HCT116 (cell line): ENCODE measurements at regions not wholly inside any gene's neighbourhood (a gene's known extent, or its start where the extent isn't known, plus 50 kb on each side); places are given as distances from the start of the nearest gene placed in this dataset.

Experiments used
- ATAC-seq: fragments of 200-7000 bp; cut with Tn5 transposase; 2 replicates; pipeline ENCODE4 v1.9.1; 2020; ENCODE audit warnings: mild to moderate bottlenecking, moderate library complexity
- BruUV-seq: library from RNA; stranded (reverse); fragments of 400-500 nt; replicated peaks from 2 replicates; lab custom pipeline; 2021; lab: Mats Ljungman, UMichigan
- CTCF ChIA-PET: fragments of 300-600 bp; sonication (Branson Sonifier 250); formaldehyde crosslinking; loops from one replicate; lab custom pipeline; 2021; ENCODE audit warnings: antibody characterized with exemption; lab: Charles Lee
- POLR2A ChIA-PET: fragments of 300-600, 350-600 bp; sonication (Branson Sonifier 250); formaldehyde crosslinking; loops from one replicate; lab custom pipeline; 2021; ENCODE audit warnings: antibody characterized with exemption; lab: Charles Lee
- RAD21 ChIA-PET, 2 experiments: fragments of 300-600 bp; sonication (Branson Sonifier 250); formaldehyde crosslinking; loops; one replicate each; lab custom pipeline; 2023; ENCODE audit warnings: low total read pairs in 2 of 2; ENCODE audit not compliant: uncharacterized antibody in 2 of 2, unreplicated experiment in 2 of 2, low non-redundant PET in 1 of 2; lab: Charles Lee
- DNase-seq: peaks from one replicate; pipeline ENCODE4 v3.0.0-alpha.2; 2010; ENCODE audit warnings: low read depth, low spot score
- H2AFZ ChIP-seq: fragments of 200-600 bp; shearing (Covaris generic), sonication (generic); 2 replicates; pipeline ENCODE4 v1.6.1; 2017; ENCODE audit warnings: low read depth, mixed run types, mixed read lengths, antibody characterized with exemption, low read length; ENCODE audit not compliant: poor library complexity, severe bottlenecking
- H3K27ac ChIP-seq: 2 replicates; pipeline ENCODE4 v1.5.1; 2012; ENCODE audit warnings: low read depth, low read length
- H3K27me3 ChIP-seq: fragments of 200-600 bp; sonication (generic); 2 replicates; pipeline ENCODE4 v1.6.1; 2016; ENCODE audit warnings: mixed run types, low read length, mixed read lengths; ENCODE audit not compliant: insufficient read depth
- H3K36me3 ChIP-seq, 2 experiments: fragments of 200-500 bp in 1 of 2; fragments of 200-600 bp in 1 of 2; sonication (Bioruptor generic) in 1 of 2; sonication (generic) in 1 of 2; 2 replicates each; pipeline versions ENCODE4 v1.5.1 to v1.6.1; 2014 to 2016; ENCODE audit warnings: low read length in 2 of 2, inconsistent platforms in 1 of 2, mixed read lengths in 1 of 2, mixed run types in 1 of 2; ENCODE audit not compliant: insufficient read depth in 2 of 2, control insufficient read depth in 1 of 2
- H3K4me1 ChIP-seq, 2 experiments: fragments of 200-600 bp in 1 of 2; sonication (generic) in 1 of 2; 2 replicates each; pipeline versions ENCODE4 v1.5.1 to v1.6.1; 2012 to 2017; ENCODE audit warnings: low read length in 2 of 2, inconsistent platforms in 1 of 2, mild to moderate bottlenecking in 1 of 2, mixed read lengths in 1 of 2, mixed run types in 1 of 2, moderate library complexity in 1 of 2; ENCODE audit not compliant: insufficient read depth in 2 of 2, control insufficient read depth in 1 of 2
- H3K4me2 ChIP-seq: fragments of 200-600 bp; sonication (generic); 2 replicates; pipeline ENCODE4 v1.6.1; 2017; ENCODE audit warnings: mixed run types, low read length, mixed read lengths
- H3K4me3 ChIP-seq, 2 experiments: fragments of 200-600 bp in 1 of 2; sonication (generic) in 1 of 2; replicated peaks in 1 of 2; 2 replicates each; pipeline ENCODE4 v1.5.1; 2011 to 2016; ENCODE audit warnings: low read length in 2 of 2, control low read depth in 1 of 2, low read depth in 1 of 2, mild to moderate bottlenecking in 1 of 2, mixed read lengths in 1 of 2, mixed run types in 1 of 2
- H3K79me2 ChIP-seq: fragments of 200-600 bp; sonication (generic); 2 replicates; pipeline ENCODE4 v1.6.1; 2017; ENCODE audit warnings: mild to moderate bottlenecking, mixed run types, low read length, moderate library complexity, mixed read lengths; ENCODE audit not compliant: insufficient read depth
- H3K9ac ChIP-seq: fragments of 200-600 bp; sonication (generic); 2 replicates; pipeline ENCODE4 v1.6.1; 2016; ENCODE audit warnings: low read length, mixed read lengths
- H3K9me2 ChIP-seq: fragments of 200-600 bp; sonication (generic), shearing (Covaris generic); 2 replicates; pipeline ENCODE4 v1.6.1; 2017; ENCODE audit warnings: mixed run types, mild to moderate bottlenecking, moderate library complexity; ENCODE audit not compliant: insufficient read depth
- H3K9me3 ChIP-seq, 2 experiments: fragments of 200-500 bp in 1 of 2; fragments of 200-600 bp in 1 of 2; sonication (Bioruptor generic) in 1 of 2; sonication (generic) in 1 of 2; 2 replicates each; pipeline ENCODE4 v1.6.1; 2014 to 2017; ENCODE audit warnings: low read length in 2 of 2, mixed read lengths in 2 of 2, inconsistent platforms in 1 of 2, low read depth in 1 of 2, mild to moderate bottlenecking in 1 of 2, mixed run types in 1 of 2, moderate library complexity in 1 of 2; ENCODE audit not compliant: control insufficient read depth in 1 of 2, insufficient read depth in 1 of 2
- H4K20me1 ChIP-seq: fragments of 200-600 bp; sonication (generic), shearing (Covaris generic); 2 replicates; pipeline ENCODE4 v1.6.1; 2017; ENCODE audit warnings: mixed run types, mild to moderate bottlenecking, moderate library complexity; ENCODE audit not compliant: insufficient read depth
- CBX3 ChIP-seq: IDR thresholded peaks from 2 replicates; pipeline ENCODE4 v1.6.1; 2012; ENCODE audit warnings: low read depth
- CEBPB ChIP-seq: IDR thresholded peaks from 2 replicates; pipeline ENCODE4 v1.6.1; 2012; ENCODE audit warnings: low read depth
- EGR1 ChIP-seq: IDR thresholded peaks from 2 replicates; pipeline ENCODE4 v1.6.1; 2012; ENCODE audit warnings: low read depth
- FOSL1 ChIP-seq: IDR thresholded peaks from 2 replicates; pipeline ENCODE4 v1.6.1; 2012; ENCODE audit warnings: low read depth
- JUND ChIP-seq: IDR thresholded peaks from 2 replicates; pipeline ENCODE4 v1.6.1; 2012
- SRF ChIP-seq: IDR thresholded peaks from 2 replicates; pipeline ENCODE4 v1.6.1; 2012; ENCODE audit warnings: low read depth
- ZBTB33 ChIP-seq: IDR thresholded peaks from 2 replicates; pipeline ENCODE4 v1.6.1; 2011; ENCODE audit warnings: mild to moderate bottlenecking, low read length, moderate library complexity; ENCODE audit not compliant: insufficient replicate concordance; ENCODE audit errors: extremely low read depth
- ZFX ChIP-seq: fragments of 450-650 bp; IDR thresholded peaks from 2 replicates; pipeline ENCODE4 v1.6.1; 2017
- intact Hi-C: fragments of 100-400 bp; cut with micrococcal nuclease; formaldehyde crosslinking; loops from 2 replicates; pipeline ENCODE4 v1.10.0; 2022
- TF ChIP-seq, protein P1 (sequence below), 3 experiments: fragments of 200-600 bp in 1 of 3; sonication (generic) in 1 of 3; IDR thresholded peaks in 2 of 3; conservative IDR thresholded peaks in 1 of 3; 2 replicates each; pipeline ENCODE4 v1.5.1; 2012 to 2017; ENCODE audit warnings: low read depth in 2 of 3, low read length in 2 of 3, antibody characterized with exemption in 1 of 3, borderline replicate concordance in 1 of 3, control low read depth in 1 of 3, mild to moderate bottlenecking in 1 of 3, mixed read lengths in 1 of 3, mixed run types in 1 of 3, moderate library complexity in 1 of 3; ENCODE audit not compliant: insufficient read depth in 1 of 3
- TF ChIP-seq, protein P2 (sequence below): IDR thresholded peaks from 2 replicates; pipeline ENCODE4 v1.6.1; 2012

DNA sequence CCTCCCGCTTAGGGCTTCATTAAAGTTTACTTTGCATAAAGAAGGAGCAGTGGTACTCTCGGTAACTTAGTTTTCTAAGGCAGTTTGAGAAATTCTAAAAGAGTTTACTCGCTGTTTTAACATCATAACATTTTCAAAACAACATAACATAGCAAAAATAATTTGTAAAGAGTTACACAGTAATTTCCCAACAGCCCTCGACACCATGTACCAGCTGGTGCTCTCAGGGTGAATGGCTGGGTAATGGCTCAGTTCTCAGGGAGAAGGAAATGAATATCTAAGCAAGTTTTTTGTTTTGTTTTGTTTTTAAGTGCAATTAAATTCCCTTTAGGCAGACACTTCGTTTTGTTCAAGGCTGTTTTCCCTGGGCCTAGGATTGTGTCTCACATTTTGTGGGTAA is 435.3 kb downstream of the C4orf33 start:
- Histone ChIP-seq H3K4me2 (no peak overlapping the region), H3K27me3 (no peaks in the 10 kb centered on the region), H3K9ac (no peak overlapping the region), H2AFZ (no peak overlapping the region), H4K20me1 (no peaks in the 10 kb centered on the region), H3K9me2 (no peaks in the 10 kb centered on the region), H3K4me3 (no peak overlapping the region), H3K36me3 (no peaks in the 10 kb centered on the region), H3K9me3 (no peaks in the 10 kb centered on the region), H3K27ac (no peak overlapping the region), H3K4me1 (no peaks in the 10 kb centered on the region), H3K79me2 (no peaks in the 10 kb centered on the region)
- no peak for TF ChIP-seq CBX3
- TF ChIP-seq, protein P1, sequence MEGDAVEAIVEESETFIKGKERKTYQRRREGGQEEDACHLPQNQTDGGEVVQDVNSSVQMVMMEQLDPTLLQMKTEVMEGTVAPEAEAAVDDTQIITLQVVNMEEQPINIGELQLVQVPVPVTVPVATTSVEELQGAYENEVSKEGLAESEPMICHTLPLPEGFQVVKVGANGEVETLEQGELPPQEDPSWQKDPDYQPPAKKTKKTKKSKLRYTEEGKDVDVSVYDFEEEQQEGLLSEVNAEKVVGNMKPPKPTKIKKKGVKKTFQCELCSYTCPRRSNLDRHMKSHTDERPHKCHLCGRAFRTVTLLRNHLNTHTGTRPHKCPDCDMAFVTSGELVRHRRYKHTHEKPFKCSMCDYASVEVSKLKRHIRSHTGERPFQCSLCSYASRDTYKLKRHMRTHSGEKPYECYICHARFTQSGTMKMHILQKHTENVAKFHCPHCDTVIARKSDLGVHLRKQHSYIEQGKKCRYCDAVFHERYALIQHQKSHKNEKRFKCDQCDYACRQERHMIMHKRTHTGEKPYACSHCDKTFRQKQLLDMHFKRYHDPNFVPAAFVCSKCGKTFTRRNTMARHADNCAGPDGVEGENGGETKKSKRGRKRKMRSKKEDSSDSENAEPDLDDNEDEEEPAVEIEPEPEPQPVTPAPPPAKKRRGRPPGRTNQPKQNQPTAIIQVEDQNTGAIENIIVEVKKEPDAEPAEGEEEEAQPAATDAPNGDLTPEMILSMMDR (IDR thresholded peaks at IDR 0.05 in 2 of 3, conservative IDR thresholded peaks at IDR 0.05 in 1 of 3; ENCODE audit: borderline replicate concordance in 1 of 3, insufficient read depth in 1 of 3, low read depth in 2 of 3, low read length in 2 of 3) = no peak
- TF ChIP-seq, protein P2, sequence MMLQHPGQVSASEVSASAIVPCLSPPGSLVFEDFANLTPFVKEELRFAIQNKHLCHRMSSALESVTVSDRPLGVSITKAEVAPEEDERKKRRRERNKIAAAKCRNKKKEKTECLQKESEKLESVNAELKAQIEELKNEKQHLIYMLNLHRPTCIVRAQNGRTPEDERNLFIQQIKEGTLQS = no peak
- TF ChIP-seq CEBPB = no peak
- no peak for TF ChIP-seq FOSL1
- TF ChIP-seq ZFX = no peak
- no peak for TF ChIP-seq EGR1
- no peak for TF ChIP-seq JUND
- TF ChIP-seq ZBTB33 = no peak
- no peak for TF ChIP-seq SRF
- ChIA-PET POLR2A (no interaction called here), CTCF (no interaction called here), RAD21 (no interaction called here)
- intact Hi-C loops = no loop called here
- no TSS peak for BruUV-seq
- ATAC-seq = no peak
- DNase-seq = no peak
